Lung (tissue), 11 donors: ENCODE measurements at regions not wholly inside any gene's neighbourhood (a gene's known extent, or its start where the extent isn't known, plus 50 kb on each side); places are given as distances from the start of the nearest gene placed in this dataset.

ENCODE experiments used
- ATAC-seq: fragments of 200-7000 bp; cut with Tn5 transposase; one replicate; pipeline ENCODE4 v1.9.1; 2020; ENCODE audit warnings: moderate number of reproducible peaks; ENCODE audit not compliant: insufficient read depth, low FRiP score
- DNase-seq, 3 donors: peaks; one replicate each; pipeline ENCODE4 v3.0.0-alpha.2; 2013 to 2017
- H3K27ac ChIP-seq, 2 donors: one replicate each; pipeline ENCODE4 v1.5.1; 2013; ENCODE audit warnings: mild to moderate bottlenecking in 2 of 2, moderate library complexity in 2 of 2, control low read depth in 1 of 2, inconsistent platforms in 1 of 2, low read depth in 1 of 2, low read length in 1 of 2
- H3K27me3 ChIP-seq, 3 donors: one replicate each; pipeline ENCODE4 v1.5.1; 2013; ENCODE audit warnings: low read length in 2 of 3; ENCODE audit not compliant: control insufficient read depth in 3 of 3, insufficient read depth in 3 of 3
- H3K36me3 ChIP-seq, 4 donors: one replicate each; pipeline ENCODE4 v1.5.1; 2013; ENCODE audit warnings: low read length in 4 of 4, mild to moderate bottlenecking in 1 of 4, moderate library complexity in 1 of 4; ENCODE audit not compliant: control insufficient read depth in 4 of 4, insufficient read depth in 4 of 4
- H3K4me1 ChIP-seq, 5 donors: one replicate each; pipeline ENCODE4 v1.5.1; 2013; ENCODE audit warnings: low read length in 5 of 5, mild to moderate bottlenecking in 2 of 5, moderate library complexity in 1 of 5; ENCODE audit not compliant: control insufficient read depth in 5 of 5, insufficient read depth in 5 of 5
- H3K4me3 ChIP-seq: one replicate; pipeline ENCODE4 v1.5.1; 2013; ENCODE audit warnings: mild to moderate bottlenecking, control low read depth, moderate library complexity
- H3K9ac ChIP-seq, 2 donors: one replicate each; pipeline ENCODE4 v1.5.1; 2013; ENCODE audit warnings: low read length in 2 of 2, control low read depth in 1 of 2; ENCODE audit not compliant: insufficient read depth in 1 of 2
- H3K9me3 ChIP-seq, 4 donors: one replicate each; pipeline ENCODE4 v1.5.1; 2013; ENCODE audit warnings: low read length in 3 of 4, mild to moderate bottlenecking in 1 of 4, moderate library complexity in 1 of 4; ENCODE audit not compliant: control insufficient read depth in 4 of 4, insufficient read depth in 3 of 4
- WGBS, 2 donors: extraction: QIAGEN DNeasy Blood & Tissue Kit; methylation state at CpG; one replicate each; pipeline ENCODE4 v1.1.7; 2013; 5-methylcytosine and 5-hydroxymethylcytosine counted together
- TF ChIP-seq, protein P1 (sequence below): IDR thresholded peaks from 2 replicates; pipeline ENCODE4 v1.5.1; 2012; ENCODE audit warnings: mild to moderate bottlenecking; ENCODE audit errors: control extremely low read depth, extremely low read depth
- donor health status: control.
- donor health status: control.
- donor health status: Bipolar disorder and iron deficiency.
- donor health status: healthy.
- donor health status: DM: yes; HTN: yes; CAD: no.

DNA sequence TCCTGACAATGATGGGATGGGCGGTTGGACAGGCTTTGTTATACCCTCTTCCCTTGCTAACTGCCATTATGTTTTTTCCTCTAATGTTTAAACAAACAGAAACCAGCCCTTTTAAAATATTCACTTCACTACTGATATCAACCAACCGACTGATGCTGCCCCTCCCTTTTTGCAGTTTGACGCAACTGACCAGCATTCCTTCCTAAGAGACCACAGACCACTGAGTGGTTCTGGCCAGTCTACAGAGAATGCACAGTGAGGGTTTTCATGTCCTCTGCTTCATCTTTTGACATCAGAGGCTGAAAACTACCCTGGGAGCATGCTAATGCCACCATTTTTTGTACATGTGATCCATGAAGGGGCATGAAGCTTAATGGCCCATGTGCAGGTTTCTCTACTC is 85.3 kb downstream of the CYP26B1 start:
- ATAC-seq: no peak
- Histone ChIP-seq H3K36me3 (no peaks in the 10 kb centered on the region), H3K27ac (no peak overlapping the region), H3K27me3 (no peaks in the 10 kb centered on the region), H3K4me3 (no peak overlapping the region), H3K4me1 (no peaks in the 10 kb centered on the region), H3K9me3 (no peaks in the 10 kb centered on the region), H3K9ac (no peak overlapping the region)
- TF ChIP-seq, protein P1, sequence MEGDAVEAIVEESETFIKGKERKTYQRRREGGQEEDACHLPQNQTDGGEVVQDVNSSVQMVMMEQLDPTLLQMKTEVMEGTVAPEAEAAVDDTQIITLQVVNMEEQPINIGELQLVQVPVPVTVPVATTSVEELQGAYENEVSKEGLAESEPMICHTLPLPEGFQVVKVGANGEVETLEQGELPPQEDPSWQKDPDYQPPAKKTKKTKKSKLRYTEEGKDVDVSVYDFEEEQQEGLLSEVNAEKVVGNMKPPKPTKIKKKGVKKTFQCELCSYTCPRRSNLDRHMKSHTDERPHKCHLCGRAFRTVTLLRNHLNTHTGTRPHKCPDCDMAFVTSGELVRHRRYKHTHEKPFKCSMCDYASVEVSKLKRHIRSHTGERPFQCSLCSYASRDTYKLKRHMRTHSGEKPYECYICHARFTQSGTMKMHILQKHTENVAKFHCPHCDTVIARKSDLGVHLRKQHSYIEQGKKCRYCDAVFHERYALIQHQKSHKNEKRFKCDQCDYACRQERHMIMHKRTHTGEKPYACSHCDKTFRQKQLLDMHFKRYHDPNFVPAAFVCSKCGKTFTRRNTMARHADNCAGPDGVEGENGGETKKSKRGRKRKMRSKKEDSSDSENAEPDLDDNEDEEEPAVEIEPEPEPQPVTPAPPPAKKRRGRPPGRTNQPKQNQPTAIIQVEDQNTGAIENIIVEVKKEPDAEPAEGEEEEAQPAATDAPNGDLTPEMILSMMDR: no peak
- WGBS, 2 donors: 80 to 93% methylated on average over 3 of the region's 3 CpGs
- DNase-seq: no peak

DNA sequence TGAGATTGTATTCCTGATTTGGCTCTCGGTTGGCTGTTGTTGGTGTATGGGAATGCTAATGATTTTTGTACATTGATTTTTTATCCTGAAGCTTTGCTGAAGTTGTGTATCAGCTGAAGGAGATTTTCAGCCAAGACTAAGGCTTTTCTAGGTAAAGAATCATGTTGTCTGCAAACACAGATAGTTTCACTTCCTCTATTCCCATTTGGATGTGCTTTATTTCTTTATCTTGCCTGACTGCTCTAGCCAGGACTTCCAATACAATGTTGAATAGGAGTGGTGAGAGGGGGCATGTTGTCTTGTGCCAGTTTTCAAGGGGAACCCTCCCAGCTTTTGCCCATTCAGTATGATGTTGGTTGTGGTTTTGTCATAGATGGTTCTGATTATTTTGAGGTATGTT is 90.4 kb downstream of the CYP26B1 start:
- no peaks in the 10 kb centered on the region for H3K4me1 ChIP-seq
- no peaks in the 10 kb centered on the region for H3K27me3 ChIP-seq
- H3K36me3 ChIP-seq: no peaks in the 10 kb centered on the region
- no peak overlapping the region for H3K4me3 ChIP-seq
- ATAC-seq (no peak), DNase-seq (no peak)
- no peak overlapping the region for H3K27ac ChIP-seq
- H3K9me3 ChIP-seq: no peaks in the 10 kb centered on the region
- WGBS, 2 donors: 80 to 90% methylated on average over 1 of the region's 1 CpG
- no peak overlapping the region for H3K9ac ChIP-seq
- TF ChIP-seq, protein P1: no peak

DNA sequence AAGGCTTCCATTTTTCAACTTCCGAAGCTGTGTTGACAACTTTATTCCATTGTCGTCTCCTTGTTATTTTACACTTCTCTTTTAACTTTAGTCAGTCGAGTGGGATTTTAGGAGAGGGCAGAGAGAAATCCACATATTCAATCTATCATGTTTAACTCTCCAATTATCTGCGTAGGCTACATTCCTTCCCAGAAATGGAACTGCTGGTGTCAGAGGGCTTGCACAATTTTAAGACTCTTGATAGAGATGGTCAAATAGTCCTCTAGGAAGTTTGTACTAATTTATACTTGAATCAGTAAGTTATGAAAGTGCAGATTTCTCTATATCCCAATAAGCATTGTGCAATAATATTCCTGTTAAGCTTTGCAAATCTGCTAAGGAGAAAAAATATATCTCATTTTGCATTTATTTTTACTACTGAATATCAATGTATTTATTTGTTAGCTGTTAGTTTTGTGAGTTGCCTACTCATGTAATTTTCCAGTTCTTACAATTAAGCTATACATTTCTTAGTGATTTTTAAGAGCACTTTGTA is 95.6 kb downstream of the CYP26B1 start:
- Histone ChIP-seq H3K9ac (no peak overlapping the region), H3K4me1 (no peaks in the 10 kb centered on the region), H3K27me3 (no peaks in the 10 kb centered on the region), H3K9me3 (peaks cover 0 to 6% (median 0%) of the 10 kb centered on the region in 4 donors), H3K4me3 (no peak overlapping the region), H3K27ac (no peak overlapping the region), H3K36me3 (no peaks in the 10 kb centered on the region)
- DNase-seq (no peak), ATAC-seq (no peak)
- 72 to 81% methylated on average over 4 of the region's 4 CpGs for WGBS, 2 donors
- TF ChIP-seq, protein P1: no peak

DNA sequence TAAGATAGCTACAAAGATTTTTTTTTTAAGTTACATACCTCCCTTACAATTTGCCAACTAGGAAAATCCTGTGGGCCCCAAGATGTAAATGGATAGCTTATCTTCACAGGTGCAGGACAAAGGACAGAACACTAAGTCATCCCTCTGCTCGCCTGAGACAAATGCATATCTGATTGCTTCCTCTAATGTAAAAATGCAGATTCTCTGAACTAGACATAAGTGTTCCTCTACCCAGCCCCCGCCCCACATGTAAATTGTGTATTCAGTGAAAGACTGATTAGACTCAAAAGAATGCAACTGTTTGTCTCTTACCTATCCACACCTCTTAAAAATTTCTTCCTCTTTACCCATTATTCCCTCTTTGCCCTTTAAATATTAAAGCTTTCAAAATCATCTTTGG is 96.5 kb downstream of the CYP26B1 start:
- no peaks in the 10 kb centered on the region for H3K27me3 ChIP-seq
- DNase-seq: no peak
- H3K4me1 ChIP-seq: no peaks in the 10 kb centered on the region
- peaks cover 0 to 6% (median 0%) of the 10 kb centered on the region in 4 donors for H3K9me3 ChIP-seq
- no peak overlapping the region for H3K27ac ChIP-seq
- no peak for ATAC-seq
- no peak overlapping the region for H3K9ac ChIP-seq
- TF ChIP-seq, protein P1: no peak
- WGBS, 2 donors: 85 to 87% methylated on average over 2 of the region's 2 CpGs
- no peak overlapping the region for H3K4me3 ChIP-seq
- no peaks in the 10 kb centered on the region for H3K36me3 ChIP-seq
